ENCODE measurements at regions not wholly inside any gene's neighbourhood (a gene's known extent, or its start where the extent isn't known, plus 50 kb on each side); places are given as distances from the start of the nearest gene placed in this dataset.

- no peak for DNase-seq (ENCODE audit: low read depth, low spot score)
These were observed 70.1 kb upstream of the TMLHE start for GRCh38 chrX:155682834-155683233.

- DNase-seq (ENCODE audit: low read depth, low spot score), result no peak
These were observed 67.0 kb upstream of the TMLHE start for GRCh38 chrX:155679715-155680114.

- no peak for DNase-seq (ENCODE audit: low read depth, low spot score)
These were observed 60.6 kb upstream of the TMLHE start for GRCh38 chrX:155673338-155673737.

GRCh38 chrX:155666741-155667140 is 54.0 kb upstream of the TMLHE start:
- DNase-seq (ENCODE audit: low read depth, low spot score), result no peak
